Germinal center (tissue), 1 donor: ENCODE measurements at regions not wholly inside any gene's neighbourhood (a gene's known extent, or its start where the extent isn't known, plus 50 kb on each side); places are given as distances from the start of the nearest gene placed in this dataset.

Source experiments
- DNase-seq: peaks from one replicate; pipeline ENCODE4 v3.0.0; 2012; ENCODE audit warnings: mixed read lengths, low spot score

- no peak for DNase-seq
Measured at GRCh38 chr14:38901791-38902190, 201.2 kb downstream of the SEC23A start.

GRCh38 chr14:38900887-38901286 lies 202.1 kb downstream of the SEC23A start:
- DNase-seq: no peak

- DNase-seq: no peak
Measured at GRCh38 chr14:38887696-38888095, 215.3 kb downstream of the SEC23A start.

- no peak for DNase-seq
Measured at GRCh38 chr14:38884109-38884508, 218.9 kb downstream of the SEC23A start.

GRCh38 chr14:38883127-38883526 lies 219.9 kb downstream of the SEC23A start:
- no peak for DNase-seq

- DNase-seq: no peak
Measured at GRCh38 chr14:38882533-38882932, 220.5 kb downstream of the SEC23A start.

- no peak for DNase-seq
Measured at GRCh38 chr14:38880643-38881524, 222.2 kb downstream of the SEC23A start.

- DNase-seq: no peak
Measured at GRCh38 chr14:38877744-38878388, 225.2 kb downstream of the SEC23A start.

- no peak for DNase-seq
Measured at GRCh38 chr14:38874721-38875120, 228.3 kb downstream of the SEC23A start.

GRCh38 chr14:38873941-38874612 lies 229.0 kb downstream of the SEC23A start:
- no peak for DNase-seq

GRCh38 chr14:38870296-38870836 lies 232.7 kb downstream of the SEC23A start:
- no peak for DNase-seq

- DNase-seq: no peak
Measured at GRCh38 chr14:38868399-38869290, 234.4 kb downstream of the SEC23A start.

- DNase-seq: no peak
Measured at GRCh38 chr14:38867561-38868150, 235.4 kb downstream of the SEC23A start.

- no peak for DNase-seq
Measured at GRCh38 chr14:38866461-38866860, 236.6 kb downstream of the SEC23A start.

- DNase-seq: no peak
Measured at GRCh38 chr14:38862366-38862765, 240.7 kb downstream of the SEC23A start.

- DNase-seq: no peak
Measured at GRCh38 chr14:38860530-38860929, 242.5 kb downstream of the SEC23A start.

GRCh38 chr14:38856798-38857197 lies 246.2 kb downstream of the SEC23A start:
- DNase-seq: no peak

- DNase-seq: no peak
Measured at GRCh38 chr14:38855513-38855912, 247.5 kb downstream of the SEC23A start.

GRCh38 chr14:38851111-38851510 lies 251.9 kb downstream of the SEC23A start:
- no peak for DNase-seq

GRCh38 chr14:38850664-38851063 lies 252.4 kb downstream of the SEC23A start:
- DNase-seq: no peak

- no peak for DNase-seq
Measured at GRCh38 chr14:38848243-38848935, 254.6 kb downstream of the SEC23A start.
